Endothelial cell of umbilical vein (primary cell): ENCODE measurements at regions not wholly inside any gene's neighbourhood (a gene's known extent, or its start where the extent isn't known, plus 50 kb on each side); places are given as distances from the start of the nearest gene placed in this dataset.

Experiments used
- BruUV-seq: library from RNA; stranded (reverse); fragments of 400-500 nt; replicated peaks from 2 replicates; lab custom pipeline; 2021; lab: Mats Ljungman, UMichigan
- CTCF ChIA-PET: fragments of 300-600, 350-600 bp; sonication (Branson Sonifier 250); formaldehyde crosslinking; loops from one replicate; lab custom pipeline; 2021; ENCODE audit warnings: antibody characterized with exemption, inconsistent platforms; lab: Charles Lee
- POLR2A ChIA-PET: fragments of 300-600, 350-600 bp; sonication (Branson Sonifier 250); formaldehyde crosslinking; loops from one replicate; lab custom pipeline; 2021; ENCODE audit warnings: antibody characterized with exemption, inconsistent platforms; lab: Charles Lee
- DNase-seq: peaks from one replicate; pipeline ENCODE4 v3.0.0-alpha.2; 2011; ENCODE audit warnings: low read depth, low spot score
- FAIRE-seq: peaks from 2 replicates; lab custom pipeline; 2011; peaks lifted over from hg19 to GRCh38; lab: Jason Lieb, UNC
- H2AFZ ChIP-seq: 2 replicates; pipeline ENCODE4 v1.6.0; 2012; ENCODE audit warnings: low read depth, low read length, control low read depth, inconsistent platforms
- H3K27ac ChIP-seq: 2 replicates; pipeline ENCODE4 v1.5.1; 2011; ENCODE audit warnings: low read depth, mild to moderate bottlenecking, control low read depth, low read length, moderate library complexity; ENCODE audit not compliant: insufficient read depth
- H3K27me3 ChIP-seq, 2 experiments: 2 replicates each; pipeline versions ENCODE4 v1.6.0 to v1.6.1; 2011; ENCODE audit warnings: low read length in 2 of 2, mixed read lengths in 1 of 2; ENCODE audit not compliant: control insufficient read depth in 2 of 2, insufficient read depth in 2 of 2
- H3K36me3 ChIP-seq, 2 experiments: 2 replicates in 1 of 2; 3 replicates in 1 of 2; pipeline ENCODE4 v1.5.1; 2011; ENCODE audit warnings: low read length in 2 of 2, mild to moderate bottlenecking in 1 of 2, moderate library complexity in 1 of 2; ENCODE audit not compliant: control insufficient read depth in 2 of 2, insufficient read depth in 2 of 2; ENCODE audit errors: extremely low read depth in 1 of 2
- H3K4me1 ChIP-seq: 3 replicates; pipeline ENCODE4 v1.5.1; 2011; ENCODE audit warnings: mild to moderate bottlenecking, low read length; ENCODE audit not compliant: control insufficient read depth, insufficient read depth; ENCODE audit errors: extremely low read depth
- H3K4me2 ChIP-seq: 2 replicates; pipeline ENCODE4 v1.6.1; 2011; ENCODE audit warnings: low read length, control low read depth, mixed read lengths; ENCODE audit not compliant: insufficient read depth
- H3K4me3 ChIP-seq, 3 experiments: fragments of 200-600 bp in 1 of 3; sonication (generic), shearing (Covaris generic) in 1 of 3; replicated peaks in 1 of 3; 2 replicates each; pipeline ENCODE4 v1.5.1; 2011 to 2016; ENCODE audit warnings: control low read depth in 3 of 3, low read length in 3 of 3, mild to moderate bottlenecking in 2 of 3, inconsistent platforms in 1 of 3, low read depth in 1 of 3, moderate library complexity in 1 of 3; ENCODE audit not compliant: insufficient read depth in 1 of 3
- H3K79me2 ChIP-seq: 2 replicates; pipeline ENCODE4 v1.6.0; 2012; ENCODE audit warnings: low read length, inconsistent platforms; ENCODE audit not compliant: control insufficient read depth, insufficient read depth
- H3K9ac ChIP-seq: replicated peaks from 2 replicates; pipeline ENCODE3; 2011; ENCODE audit warnings: low read length, control low read depth; ENCODE audit not compliant: insufficient read depth; ENCODE audit errors: extremely low read depth
- H3K9me1 ChIP-seq: replicated peaks from 3 replicates; pipeline ENCODE4 v1.6.0; 2011; ENCODE audit warnings: mild to moderate bottlenecking, low read length; ENCODE audit not compliant: control insufficient read depth, insufficient read depth; ENCODE audit errors: extremely low read depth
- H3K9me3 ChIP-seq: replicated peaks from 2 replicates; pipeline ENCODE4 v1.5.1; 2012; ENCODE audit warnings: low read length, inconsistent platforms; ENCODE audit not compliant: control insufficient read depth, insufficient read depth
- H4K20me1 ChIP-seq: replicated peaks from 2 replicates; pipeline ENCODE3; 2011; ENCODE audit warnings: mild to moderate bottlenecking, low read length; ENCODE audit not compliant: control insufficient read depth, insufficient read depth; ENCODE audit errors: extremely low read depth
- CTCF ChIP-seq, 2 donors: IDR thresholded peaks; 1 replicate in 1 of 2; 2 replicates in 1 of 2; pipeline ENCODE4 v1.5.1; 2011; ENCODE audit warnings: low read length in 2 of 2, mild to moderate bottlenecking in 2 of 2, moderate library complexity in 2 of 2, control low read depth in 1 of 2, inconsistent platforms in 1 of 2, low read depth in 1 of 2; ENCODE audit not compliant: insufficient read depth in 1 of 2; ENCODE audit errors: extremely low read depth in 1 of 2
- EZH2 ChIP-seq: IDR thresholded peaks from 2 replicates; pipeline ENCODE4 v1.6.1; 2012; ENCODE audit warnings: borderline replicate concordance, low read depth, mild to moderate bottlenecking, moderate library complexity, low read length, inconsistent platforms; ENCODE audit not compliant: severe bottlenecking
- FOS ChIP-seq: IDR thresholded peaks from 2 replicates; pipeline ENCODE4 v1.6.1; 2011; ENCODE audit warnings: mild to moderate bottlenecking, low read length, moderate library complexity, borderline replicate concordance; ENCODE audit not compliant: insufficient read depth
- JUN ChIP-seq: IDR thresholded peaks from 2 replicates; pipeline ENCODE4 v1.6.1; 2011; ENCODE audit warnings: borderline replicate concordance, low read depth; ENCODE audit not compliant: insufficient read length, insufficient read depth
- MAX ChIP-seq: IDR thresholded peaks from 2 replicates; pipeline ENCODE4 v1.6.1; 2011; ENCODE audit not compliant: insufficient read depth, insufficient read length
- MYC ChIP-seq: IDR thresholded peaks from one replicate; pipeline ENCODE4 v1.6.1; 2011; ENCODE audit warnings: mild to moderate bottlenecking, low read depth, low read length
- POLR2A ChIP-seq: IDR thresholded peaks from 2 replicates; pipeline ENCODE4 v1.6.1; 2012; ENCODE audit warnings: low read depth, mild to moderate bottlenecking, control low read depth, low read length
- POLR2AphosphoS5 ChIP-seq: IDR thresholded peaks from 2 replicates; pipeline ENCODE4 v1.6.1; 2012; ENCODE audit warnings: low read depth, mild to moderate bottlenecking, control low read depth, low read length, moderate library complexity; ENCODE audit not compliant: insufficient read depth
- dilution Hi-C: fragments of 300-500 bp; cut with MboI; formaldehyde crosslinking; loops from one replicate; pipeline ENCODE4 v1.15.0; 2019; ENCODE audit warnings: low sequenced_read_pairs; ENCODE audit not compliant: extremely low pct_ligation_motif_present
- intact Hi-C: fragments of 100-400 bp; cut with micrococcal nuclease; formaldehyde crosslinking; loops from one replicate; pipeline ENCODE4 v1.10.0; 2022

GRCh38 chr2:39563572-39563971, 102.1 kb upstream of the TMEM178A start:
- ChIA-PET CTCF (interaction anchor here (0.7 kb wide), 1 partner anchor 13 kb away, joined by 3 read pairs; no protein-coding TSS in a partner anchor), POLR2A (no interaction called here)
- intact Hi-C loops (no loop called here), dilution Hi-C loops (no loop called here)
- Histone ChIP-seq H3K27ac (no peak overlapping the region), H3K27me3 (no peaks in the 10 kb centered on the region), H3K4me2 (no peak overlapping the region), H3K4me3 (no peak overlapping the region), H2AFZ (no peak overlapping the region), H3K9me3 (peaks cover 2% of the 10 kb centered on the region), H3K4me1 (peaks cover 12% of the 10 kb centered on the region), H3K9me1 (no peaks in the 10 kb centered on the region), H3K9ac (no peak overlapping the region), H4K20me1 (no peaks in the 10 kb centered on the region), H3K36me3 (no peaks in the 10 kb centered on the region), H3K79me2 (no peaks in the 10 kb centered on the region)
- DNase-seq (no peak), FAIRE-seq (no peak)
- BruUV-seq: no TSS peak
- TF ChIP-seq MAX (no peak), JUN (no peak), CTCF (IDR thresholded peaks at IDR 0.05; ENCODE audit: extremely low read depth in 1 of 2, insufficient read depth in 1 of 2, low read depth in 1 of 2, low read length in 2 of 2) (no peak), POLR2A (no peak), MYC (no peak), FOS (no peak), POLR2AphosphoS5 (no peak), EZH2 (no peak)
